H1 (cell line): ENCODE measurements at regions not wholly inside any gene's neighbourhood (a gene's known extent, or its start where the extent isn't known, plus 50 kb on each side); places are given as distances from the start of the nearest gene placed in this dataset.

Source experiments
- BACH1 ChIP-seq: IDR thresholded peaks from 2 replicates; pipeline ENCODE4 v1.6.1; 2012; ENCODE audit warnings: low read length, improper control_type of control experiment
- GABPA ChIP-seq: IDR thresholded peaks from 2 replicates; pipeline ENCODE4 v1.6.1; 2011; ENCODE audit warnings: mild to moderate bottlenecking, low read length, moderate library complexity, borderline replicate concordance; ENCODE audit not compliant: insufficient read depth
- NRF1 ChIP-seq: IDR thresholded peaks from 2 replicates; pipeline ENCODE4 v1.6.1; 2011; ENCODE audit warnings: mild to moderate bottlenecking, low read depth, low read length, improper control_type of control experiment
- POU5F1 ChIP-seq: IDR thresholded peaks from 2 replicates; pipeline ENCODE4 v1.6.1; 2011; ENCODE audit warnings: low read depth, mild to moderate bottlenecking, low read length, moderate library complexity
- SP2 ChIP-seq: IDR thresholded peaks from 2 replicates; pipeline ENCODE4 v1.6.1; 2012; ENCODE audit warnings: mild to moderate bottlenecking, low read length, inconsistent platforms
- SP4 ChIP-seq: IDR thresholded peaks from 2 replicates; pipeline ENCODE4 v1.6.1; 2012; ENCODE audit warnings: low read length, inconsistent platforms

DNA sequence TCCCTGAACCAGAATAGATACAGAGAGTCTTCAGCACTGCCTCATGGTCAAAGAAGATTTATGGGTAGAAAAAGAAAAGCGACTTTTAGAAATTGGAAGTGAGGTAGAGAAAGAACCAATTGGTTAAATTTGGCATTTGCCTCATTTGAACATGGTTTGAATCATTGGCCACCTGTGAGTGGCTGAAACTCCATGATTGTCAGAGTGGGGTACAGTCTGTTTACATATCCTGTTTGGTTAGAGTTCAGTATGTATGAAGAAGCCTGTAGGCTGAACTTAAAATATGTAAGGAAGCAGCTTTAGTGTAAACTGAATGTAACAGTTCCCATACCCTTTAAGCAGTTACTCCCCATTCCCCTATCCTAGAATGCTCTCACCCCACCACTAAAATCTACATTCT is 76.0 kb upstream of the CTSO start (continued):
- TF ChIP-seq NRF1: no peak
- no peak for TF ChIP-seq SP4
- TF ChIP-seq POU5F1: no peak
- no peak for TF ChIP-seq GABPA
- TF ChIP-seq SP2: no peak
- no peak for TF ChIP-seq BACH1
